Mesenchymal stem cell (in vitro differentiated cells and primary cell): ENCODE measurements at regions not wholly inside any gene's neighbourhood (a gene's known extent, or its start where the extent isn't known, plus 50 kb on each side); places are given as distances from the start of the nearest gene placed in this dataset.

Experiments used
- DNase-seq: peaks from one replicate; pipeline ENCODE4 v3.0.0-alpha.2; 2013
- H2AFZ ChIP-seq: one replicate; pipeline ENCODE4 v1.6.1; 2013; ENCODE audit warnings: low read depth, mild to moderate bottlenecking, control low read depth, inconsistent platforms, low read length, moderate library complexity
- H2AK5ac ChIP-seq: 2 replicates; pipeline ENCODE4 v1.6.1; 2013; ENCODE audit warnings: low read length, moderate library complexity, mild to moderate bottlenecking, inconsistent platforms; ENCODE audit not compliant: severe bottlenecking
- H2BK120ac ChIP-seq: one replicate; pipeline ENCODE4 v1.6.1; 2013; ENCODE audit warnings: low read depth, mild to moderate bottlenecking, inconsistent platforms, low read length, moderate library complexity
- H2BK12ac ChIP-seq, 2 experiments: one replicate each; pipeline ENCODE4 v1.6.1; 2013; ENCODE audit warnings: inconsistent platforms in 2 of 2, low read length in 2 of 2, mild to moderate bottlenecking in 2 of 2, moderate library complexity in 2 of 2, control low read depth in 1 of 2
- H2BK15ac ChIP-seq: one replicate; pipeline ENCODE4 v1.6.1; 2013; ENCODE audit warnings: mild to moderate bottlenecking, low read depth, inconsistent platforms; ENCODE audit not compliant: poor library complexity, severe bottlenecking
- H2BK5ac ChIP-seq: 2 replicates; pipeline ENCODE4 v1.6.1; 2013; ENCODE audit warnings: low read depth, mild to moderate bottlenecking, low read length, control low read depth, inconsistent platforms; ENCODE audit not compliant: poor library complexity, severe bottlenecking
- H3K14ac ChIP-seq, 2 experiments: one replicate each; pipeline ENCODE4 v1.6.1; 2013; ENCODE audit warnings: inconsistent platforms in 2 of 2, low read length in 2 of 2, control low read depth in 1 of 2, mild to moderate bottlenecking in 1 of 2, moderate library complexity in 1 of 2
- H3K18ac ChIP-seq, 2 experiments: one replicate each; pipeline ENCODE4 v1.6.1; 2013; ENCODE audit warnings: inconsistent platforms in 2 of 2, low read length in 2 of 2, control low read depth in 1 of 2, low read depth in 1 of 2, mild to moderate bottlenecking in 1 of 2
- H3K23ac ChIP-seq, 2 experiments: one replicate each; pipeline ENCODE4 v1.6.1; 2013; ENCODE audit warnings: inconsistent platforms in 2 of 2, low read length in 2 of 2, mild to moderate bottlenecking in 2 of 2, moderate library complexity in 2 of 2, control low read depth in 1 of 2
- H3K27ac ChIP-seq: 2 replicates; pipeline ENCODE4 v1.5.1; 2013; ENCODE audit warnings: mild to moderate bottlenecking, moderate library complexity, low read length, control low read depth, inconsistent platforms; ENCODE audit not compliant: poor library complexity, severe bottlenecking
- H3K27me3 ChIP-seq, 2 experiments: 2 replicates each; pipeline versions ENCODE4 v1.6.1 to v1.7.0; 2013; ENCODE audit warnings: low read length in 2 of 2, mild to moderate bottlenecking in 2 of 2, moderate library complexity in 2 of 2, control low read depth in 1 of 2, inconsistent platforms in 1 of 2; ENCODE audit not compliant: control insufficient read depth in 1 of 2, insufficient read depth in 1 of 2
- H3K36me3 ChIP-seq, 2 experiments: 2 replicates each; pipeline versions ENCODE4 v1.6.1 to v1.7.0; 2013; ENCODE audit warnings: low read length in 2 of 2, control low read depth in 1 of 2, inconsistent platforms in 1 of 2, low read depth in 1 of 2, mild to moderate bottlenecking in 1 of 2; ENCODE audit not compliant: insufficient read depth in 2 of 2, control insufficient read depth in 1 of 2
- H3K4ac ChIP-seq, 2 experiments: one replicate each; pipeline ENCODE4 v1.6.1; 2013; ENCODE audit warnings: inconsistent platforms in 2 of 2, low read length in 2 of 2, mild to moderate bottlenecking in 2 of 2, moderate library complexity in 2 of 2, control low read depth in 1 of 2, low read depth in 1 of 2
- H3K4me1 ChIP-seq: 2 replicates; pipeline ENCODE4 v1.6.1; 2013; ENCODE audit warnings: low read depth, low read length, control low read depth; ENCODE audit not compliant: control insufficient read depth, insufficient read depth
- H3K4me2 ChIP-seq: 2 replicates; pipeline ENCODE4 v1.6.1; 2013; ENCODE audit warnings: low read length, mild to moderate bottlenecking, inconsistent platforms; ENCODE audit not compliant: poor library complexity, severe bottlenecking
- H3K4me3 ChIP-seq, 2 experiments: 2 replicates each; pipeline versions ENCODE4 v1.5.1 to v1.7.0; 2013; ENCODE audit warnings: low read length in 2 of 2, mild to moderate bottlenecking in 2 of 2, control low read depth in 1 of 2, low read depth in 1 of 2; ENCODE audit not compliant: insufficient read depth in 1 of 2
- H3K79me1 ChIP-seq: replicated peaks from 2 replicates; pipeline ENCODE4 v1.6.1; 2013; ENCODE audit warnings: mild to moderate bottlenecking, control low read depth, low read length, inconsistent platforms; ENCODE audit not compliant: poor library complexity, severe bottlenecking
- H3K9ac ChIP-seq: 2 replicates; pipeline ENCODE4 v1.7.0; 2013; ENCODE audit warnings: mild to moderate bottlenecking, low read length, moderate library complexity
- H3K9me3 ChIP-seq: 2 replicates; pipeline ENCODE4 v1.7.0; 2013; ENCODE audit warnings: mild to moderate bottlenecking, low read length; ENCODE audit not compliant: control insufficient read depth
- H4K8ac ChIP-seq: one replicate; pipeline ENCODE4 v1.6.1; 2013; ENCODE audit warnings: inconsistent platforms, mild to moderate bottlenecking, low read length, moderate library complexity
- H4K91ac ChIP-seq: one replicate; pipeline ENCODE4 v1.6.1; 2013; ENCODE audit warnings: mild to moderate bottlenecking, low read length, inconsistent platforms
- WGBS: methylation state at CpG from one replicate; pipeline ENCODE4 v1.1.7; 2013; ENCODE audit warnings: mixed read lengths; 5-methylcytosine and 5-hydroxymethylcytosine counted together

DNA sequence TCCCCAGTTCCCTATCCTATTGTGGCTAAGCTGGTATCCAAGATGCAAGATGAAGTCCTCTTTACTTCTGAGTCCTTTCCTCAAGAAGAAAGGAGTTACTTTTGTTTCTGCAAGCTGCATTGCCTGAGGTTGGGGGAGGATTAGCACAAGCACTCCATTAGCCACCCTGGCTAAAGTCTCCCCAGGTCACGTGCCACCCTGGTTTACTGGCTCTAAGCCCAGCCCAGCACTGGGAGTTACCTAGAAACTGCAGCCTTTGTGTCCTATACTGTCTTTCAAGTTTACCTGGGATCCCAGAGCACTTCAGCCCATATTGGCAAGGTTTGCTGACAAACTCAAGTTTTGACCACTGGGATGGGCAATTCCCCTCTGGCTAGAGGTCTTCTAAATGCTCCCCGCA lies 78.4 kb upstream of the DBX1 start:
- H3K18ac ChIP-seq: no peak overlapping the region
- WGBS: 67% methylated on average over 2 of the region's 2 CpGs
- H2AFZ ChIP-seq: no peak overlapping the region
- peaks cover 0 to 14% of the 10 kb centered on the region in 2 experiments for H3K27me3 ChIP-seq
- DNase-seq: no peak
- no peaks in the 10 kb centered on the region for H3K36me3 ChIP-seq
- peaks cover 11% of the 10 kb centered on the region for H3K9me3 ChIP-seq
- no peak overlapping the region for H4K91ac ChIP-seq
- no peak overlapping the region for H2BK120ac ChIP-seq
- no peak overlapping the region for H2BK15ac ChIP-seq
- H4K8ac ChIP-seq: no peak overlapping the region
- H2AK5ac ChIP-seq: no peak overlapping the region
- H3K27ac ChIP-seq: no peak overlapping the region
- no peak overlapping the region for H3K4ac ChIP-seq
- no peak overlapping the region for H3K9ac ChIP-seq
- H3K14ac ChIP-seq: no peak overlapping the region
- no peak overlapping the region for H3K4me2 ChIP-seq
- no peak overlapping the region for H2BK5ac ChIP-seq
- H3K79me1 ChIP-seq: no peaks in the 10 kb centered on the region
- H3K4me1 ChIP-seq: no peaks in the 10 kb centered on the region
- H2BK12ac ChIP-seq: no peak overlapping the region
- no peak overlapping the region for H3K23ac ChIP-seq
- H3K4me3 ChIP-seq: no peak overlapping the region

- Histone ChIP-seq H4K8ac (no peak overlapping the region), H3K4me3 (no peak overlapping the region), H3K9me3 (peaks cover 25% of the 10 kb centered on the region), H3K79me1 (no peaks in the 10 kb centered on the region), H3K4me2 (no peak overlapping the region), H2AFZ (no peak overlapping the region), H3K14ac (no peak overlapping the region), H2AK5ac (no peak overlapping the region), H3K36me3 (no peaks in the 10 kb centered on the region), H3K4me1 (no peaks in the 10 kb centered on the region), H3K27ac (no peak overlapping the region), H3K23ac (no peak overlapping the region), H4K91ac (no peak overlapping the region), H3K4ac (no peak overlapping the region), H2BK12ac (no peak overlapping the region), H2BK5ac (no peak overlapping the region), H2BK120ac (no peak overlapping the region), H2BK15ac (no peak overlapping the region), H3K27me3 (peaks cover 0 to 8% of the 10 kb centered on the region in 2 experiments), H3K18ac (no peak overlapping the region), H3K9ac (no peak overlapping the region)
- DNase-seq: no peak
Observed at GRCh38 chr11:20235164-20235563, 74.9 kb upstream of the DBX1 start.

DNA sequence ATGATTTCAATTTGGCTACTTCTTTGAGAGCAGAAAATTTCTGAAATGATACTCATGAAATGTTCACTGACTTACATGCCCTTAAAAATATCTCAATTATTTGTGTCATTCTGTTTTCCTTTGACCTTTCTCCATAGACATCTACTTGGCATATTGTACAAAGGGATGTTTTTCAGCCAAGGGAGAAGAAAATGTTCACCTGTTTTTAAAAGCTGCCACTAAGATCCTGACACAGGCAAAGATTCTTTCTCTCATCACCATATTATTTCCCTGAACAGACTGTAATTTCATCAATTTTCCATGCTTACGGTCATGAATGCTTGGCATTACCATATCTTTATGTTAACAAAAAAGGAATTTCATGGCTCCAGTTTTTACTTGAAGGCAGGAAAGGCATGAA lies 67.4 kb upstream of the DBX1 start:
- no peak overlapping the region for H2AK5ac ChIP-seq
- H2BK12ac ChIP-seq: no peak overlapping the region
- H2BK120ac ChIP-seq: no peak overlapping the region
- DNase-seq: no peak
- H3K4me3 ChIP-seq: no peak overlapping the region
- H3K27ac ChIP-seq: no peak overlapping the region
- no peaks in the 10 kb centered on the region for H3K36me3 ChIP-seq
- no peak overlapping the region for H4K91ac ChIP-seq
- H3K18ac ChIP-seq: no peak overlapping the region
- no CpG with 5 or more reads among the region's 1 CpG for WGBS
- no peaks in the 10 kb centered on the region for H3K4me1 ChIP-seq
- no peak overlapping the region for H4K8ac ChIP-seq
- H3K27me3 ChIP-seq: peaks cover 4 to 20% of the 10 kb centered on the region in 2 experiments
- H3K14ac ChIP-seq: no peak overlapping the region
- no peaks in the 10 kb centered on the region for H3K79me1 ChIP-seq
- no peak overlapping the region for H3K9ac ChIP-seq
- H3K9me3 ChIP-seq: peaks cover 25% of the 10 kb centered on the region
- no peak overlapping the region for H2AFZ ChIP-seq
- H2BK5ac ChIP-seq: no peak overlapping the region
- H3K4me2 ChIP-seq: no peak overlapping the region
- H3K4ac ChIP-seq: no peak overlapping the region
- H3K23ac ChIP-seq: no peak overlapping the region
- no peak overlapping the region for H2BK15ac ChIP-seq

GRCh38 chr11:20226933-20227332 lies 66.7 kb upstream of the DBX1 start:
- H3K4ac ChIP-seq: no peak overlapping the region
- no peak overlapping the region for H3K4me2 ChIP-seq
- no peak overlapping the region for H3K4me3 ChIP-seq
- no peaks in the 10 kb centered on the region for H3K79me1 ChIP-seq
- no peak overlapping the region for H3K27ac ChIP-seq
- no peaks in the 10 kb centered on the region for H3K36me3 ChIP-seq
- no peak overlapping the region for H2BK12ac ChIP-seq
- H3K14ac ChIP-seq: no peak overlapping the region
- DNase-seq: no peak
- no peaks in the 10 kb centered on the region for H3K4me1 ChIP-seq
- no peak overlapping the region for H3K18ac ChIP-seq
- no peak overlapping the region for H2AK5ac ChIP-seq
- H2BK5ac ChIP-seq: no peak overlapping the region
- peaks cover 25% of the 10 kb centered on the region for H3K9me3 ChIP-seq
- no peak overlapping the region for H3K9ac ChIP-seq
- H4K91ac ChIP-seq: no peak overlapping the region
- H3K23ac ChIP-seq: no peak overlapping the region
- H2BK120ac ChIP-seq: no peak overlapping the region
- H2BK15ac ChIP-seq: no peak overlapping the region
- H2AFZ ChIP-seq: no peak overlapping the region
- peaks cover 7 to 20% of the 10 kb centered on the region in 2 experiments for H3K27me3 ChIP-seq
- H4K8ac ChIP-seq: no peak overlapping the region
